ENCODE measurements at regions not wholly inside any gene's neighbourhood (a gene's known extent, or its start where the extent isn't known, plus 50 kb on each side); places are given as distances from the start of the nearest gene placed in this dataset.

- Histone ChIP-seq H3K4me1 (ENCODE audit: control insufficient read depth in 1 of 2, insufficient read depth in 1 of 2, low read depth in 1 of 2, low read length in 1 of 2) (no peaks in the 10 kb centered on the region), H3K9me3 (peaks cover 3% of the 10 kb centered on the region), H3K4me3 (ENCODE audit: low read depth in 1 of 2, low read length in 1 of 2) (no peak overlapping the region), H3K36me3 (no peaks in the 10 kb centered on the region), H3K27me3 (no peaks in the 10 kb centered on the region), H3K27ac (no peak overlapping the region)
- TF ChIP-seq CTCF (IDR thresholded peaks at IDR 0.05) = no peak
Measured at GRCh38 chr2:56681659-56682396, 498.0 kb downstream of the CCDC85A start.

- H3K36me3 ChIP-seq = no peaks in the 10 kb centered on the region
- H3K9me3 ChIP-seq = peaks cover 3% of the 10 kb centered on the region
- no peak overlapping the region for H3K4me3 ChIP-seq (ENCODE audit: low read depth in 1 of 2, low read length in 1 of 2)
- no peak overlapping the region for H3K27ac ChIP-seq
- no peaks in the 10 kb centered on the region for H3K4me1 ChIP-seq (ENCODE audit: control insufficient read depth in 1 of 2, insufficient read depth in 1 of 2, low read depth in 1 of 2, low read length in 1 of 2)
- no peaks in the 10 kb centered on the region for H3K27me3 ChIP-seq
- no peak for TF ChIP-seq CTCF (IDR thresholded peaks at IDR 0.05)
Measured at GRCh38 chr2:56682397-56682760, 498.6 kb downstream of the CCDC85A start.

GRCh38 chr2:56684327-56684726 lies 500.5 kb downstream of the CCDC85A start:
- Histone ChIP-seq H3K4me3 (ENCODE audit: low read depth in 1 of 2, low read length in 1 of 2) (no peak overlapping the region), H3K36me3 (no peaks in the 10 kb centered on the region), H3K27ac (no peak overlapping the region), H3K4me1 (ENCODE audit: control insufficient read depth in 1 of 2, insufficient read depth in 1 of 2, low read depth in 1 of 2, low read length in 1 of 2) (no peaks in the 10 kb centered on the region), H3K9me3 (peaks cover 3% of the 10 kb centered on the region), H3K27me3 (no peaks in the 10 kb centered on the region)
- TF ChIP-seq CTCF (IDR thresholded peaks at IDR 0.05) = no peak

GRCh38 chr2:56685205-56685604 lies 501.4 kb downstream of the CCDC85A start:
- Histone ChIP-seq H3K27me3 (no peaks in the 10 kb centered on the region), H3K27ac (no peak overlapping the region), H3K4me3 (ENCODE audit: low read depth in 1 of 2, low read length in 1 of 2) (no peak overlapping the region), H3K4me1 (ENCODE audit: control insufficient read depth in 1 of 2, insufficient read depth in 1 of 2, low read depth in 1 of 2, low read length in 1 of 2) (no peaks in the 10 kb centered on the region), H3K9me3 (peaks cover 3% of the 10 kb centered on the region), H3K36me3 (no peaks in the 10 kb centered on the region)
- no peak for TF ChIP-seq CTCF (IDR thresholded peaks at IDR 0.05)

GRCh38 chr2:56687169-56687568 lies 503.4 kb downstream of the CCDC85A start:
- no peak overlapping the region for H3K4me3 ChIP-seq (ENCODE audit: low read depth in 1 of 2, low read length in 1 of 2)
- H3K36me3 ChIP-seq = no peaks in the 10 kb centered on the region
- H3K27ac ChIP-seq = no peak overlapping the region
- no peaks in the 10 kb centered on the region for H3K4me1 ChIP-seq (ENCODE audit: control insufficient read depth in 1 of 2, insufficient read depth in 1 of 2, low read depth in 1 of 2, low read length in 1 of 2)
- no peaks in the 10 kb centered on the region for H3K27me3 ChIP-seq
- TF ChIP-seq CTCF (IDR thresholded peaks at IDR 0.05) = no peak
- peaks cover 3% of the 10 kb centered on the region for H3K9me3 ChIP-seq

All from neutrophil (primary cell).